ENCODE measurements at regions not wholly inside any gene's neighbourhood (a gene's known extent, or its start where the extent isn't known, plus 50 kb on each side); places are given as distances from the start of the nearest gene placed in this dataset.

GRCh38 chr15:101562428-101563059, 73.0 kb upstream of the PCSK6 start:
- no peak for DNase-seq (ENCODE audit: low read depth)
- no peak overlapping the region for H3K4me3 ChIP-seq (ENCODE audit: low read depth, low read length)
- TF ChIP-seq, protein P1, sequence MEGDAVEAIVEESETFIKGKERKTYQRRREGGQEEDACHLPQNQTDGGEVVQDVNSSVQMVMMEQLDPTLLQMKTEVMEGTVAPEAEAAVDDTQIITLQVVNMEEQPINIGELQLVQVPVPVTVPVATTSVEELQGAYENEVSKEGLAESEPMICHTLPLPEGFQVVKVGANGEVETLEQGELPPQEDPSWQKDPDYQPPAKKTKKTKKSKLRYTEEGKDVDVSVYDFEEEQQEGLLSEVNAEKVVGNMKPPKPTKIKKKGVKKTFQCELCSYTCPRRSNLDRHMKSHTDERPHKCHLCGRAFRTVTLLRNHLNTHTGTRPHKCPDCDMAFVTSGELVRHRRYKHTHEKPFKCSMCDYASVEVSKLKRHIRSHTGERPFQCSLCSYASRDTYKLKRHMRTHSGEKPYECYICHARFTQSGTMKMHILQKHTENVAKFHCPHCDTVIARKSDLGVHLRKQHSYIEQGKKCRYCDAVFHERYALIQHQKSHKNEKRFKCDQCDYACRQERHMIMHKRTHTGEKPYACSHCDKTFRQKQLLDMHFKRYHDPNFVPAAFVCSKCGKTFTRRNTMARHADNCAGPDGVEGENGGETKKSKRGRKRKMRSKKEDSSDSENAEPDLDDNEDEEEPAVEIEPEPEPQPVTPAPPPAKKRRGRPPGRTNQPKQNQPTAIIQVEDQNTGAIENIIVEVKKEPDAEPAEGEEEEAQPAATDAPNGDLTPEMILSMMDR (IDR thresholded peaks at IDR 0.05; ENCODE audit: insufficient read depth, low read depth, low read length, missing control alignments) = no peak

- H3K4me3 ChIP-seq (ENCODE audit: low read depth, low read length) = no peak overlapping the region
- DNase-seq (ENCODE audit: low read depth) = no peak
- TF ChIP-seq, protein P1 (IDR thresholded peaks at IDR 0.05; ENCODE audit: insufficient read depth, low read depth, low read length, missing control alignments) = no peak
Observed at GRCh38 chr15:101561584-101561906, 72.0 kb upstream of the PCSK6 start.

DNA sequence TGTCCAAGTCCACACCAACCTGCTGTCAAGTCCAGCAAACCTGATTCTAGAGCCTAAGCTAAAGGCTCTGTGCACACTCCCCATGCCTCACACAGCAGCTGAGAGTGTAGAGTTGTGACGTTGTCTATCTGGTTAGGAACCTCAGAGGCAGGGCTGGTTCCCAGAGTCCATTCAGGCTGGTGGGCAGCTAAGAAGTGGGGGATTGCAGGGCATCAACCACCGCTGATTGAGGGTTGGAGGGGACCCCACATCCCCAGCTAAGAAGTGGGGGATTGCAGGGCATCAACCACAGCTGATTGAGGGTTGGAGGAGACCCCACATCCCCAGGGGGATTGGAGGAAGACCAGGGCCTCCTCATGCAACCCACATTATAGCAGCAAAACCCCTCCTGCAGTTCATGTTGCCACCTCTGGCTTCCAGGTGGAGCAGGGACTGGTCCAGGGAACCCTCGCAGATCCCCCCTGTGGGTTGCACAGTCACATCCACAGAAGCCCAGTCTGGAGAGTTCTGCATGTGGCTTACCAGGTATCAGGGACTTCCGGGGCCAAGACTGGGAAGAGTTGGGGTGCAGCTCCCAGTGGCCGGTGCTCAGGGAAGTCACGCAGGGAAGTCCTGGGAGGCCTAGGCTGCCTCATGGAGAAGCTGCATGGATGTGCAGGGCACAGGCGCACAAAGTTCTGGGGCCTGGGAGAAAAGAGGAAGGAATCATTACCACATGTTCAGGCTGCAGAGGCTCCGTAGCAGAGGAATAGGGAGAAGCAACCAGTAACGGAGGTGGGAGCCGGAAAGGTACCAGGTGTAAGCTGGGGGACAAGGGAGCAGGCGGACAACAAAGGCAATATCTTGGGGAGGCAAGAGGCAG, 71.4 kb upstream of the PCSK6 start:
- no peak for DNase-seq (ENCODE audit: low read depth)
- TF ChIP-seq, protein P1 (IDR thresholded peaks at IDR 0.05; ENCODE audit: insufficient read depth, low read depth, low read length, missing control alignments) = no peak
- H3K4me3 ChIP-seq (ENCODE audit: low read depth, low read length) = no peak overlapping the region

GRCh38 chr15:101559952-101560351, 70.4 kb upstream of the PCSK6 start:
- TF ChIP-seq, protein P1 (IDR thresholded peaks at IDR 0.05; ENCODE audit: insufficient read depth, low read depth, low read length, missing control alignments) = no peak
- DNase-seq (ENCODE audit: low read depth) = no peak
- H3K4me3 ChIP-seq (ENCODE audit: low read depth, low read length) = no peak overlapping the region

- DNase-seq (ENCODE audit: low read depth) = no peak
- TF ChIP-seq, protein P1 (IDR thresholded peaks at IDR 0.05; ENCODE audit: insufficient read depth, low read depth, low read length, missing control alignments) = no peak
- no peak overlapping the region for H3K4me3 ChIP-seq (ENCODE audit: low read depth, low read length)
Observed at GRCh38 chr15:101558221-101558941, 68.9 kb upstream of the PCSK6 start.

GRCh38 chr15:101556273-101556672, 66.8 kb upstream of the PCSK6 start:
- TF ChIP-seq, protein P1 (IDR thresholded peaks at IDR 0.05; ENCODE audit: insufficient read depth, low read depth, low read length, missing control alignments) = no peak
- no peak overlapping the region for H3K4me3 ChIP-seq (ENCODE audit: low read depth, low read length)
- DNase-seq (ENCODE audit: low read depth) = no peak

All from GM12865 (cell line).